Fibroblast of skin of right quadriceps (primary cell): ENCODE measurements at regions not wholly inside any gene's neighbourhood (a gene's known extent, or its start where the extent isn't known, plus 50 kb on each side); places are given as distances from the start of the nearest gene placed in this dataset.
"Not testable (repeated sequence)": the region's sequence is repeated elsewhere in the genome, so short reads cannot be mapped to it uniquely, and the experiment has no call there.

Experiments
- DNase-seq: peaks from one replicate; pipeline ENCODE4 v3.0.0-alpha.2; 2013

DNA sequence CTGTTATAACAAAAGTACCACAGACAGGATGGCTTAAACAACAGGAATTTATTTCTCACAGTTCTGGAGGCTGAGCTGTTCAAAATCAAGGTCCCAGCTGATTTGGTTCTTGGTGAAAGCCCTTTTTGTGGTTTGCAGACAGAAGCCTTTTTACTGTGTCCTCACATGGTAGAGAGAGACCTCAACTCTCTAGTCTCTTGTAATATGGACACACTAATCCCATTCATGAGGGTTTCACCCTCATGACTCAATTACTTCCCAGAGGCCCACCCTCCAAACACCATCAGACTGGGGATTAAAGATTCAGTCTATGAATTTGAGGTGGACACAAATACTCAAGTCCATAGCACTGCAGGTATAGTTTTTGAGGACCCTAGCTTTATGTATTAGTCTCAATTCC lies 97.3 kb upstream of the WIPF3 start:
- not testable (repeated sequence) for DNase-seq

DNA sequence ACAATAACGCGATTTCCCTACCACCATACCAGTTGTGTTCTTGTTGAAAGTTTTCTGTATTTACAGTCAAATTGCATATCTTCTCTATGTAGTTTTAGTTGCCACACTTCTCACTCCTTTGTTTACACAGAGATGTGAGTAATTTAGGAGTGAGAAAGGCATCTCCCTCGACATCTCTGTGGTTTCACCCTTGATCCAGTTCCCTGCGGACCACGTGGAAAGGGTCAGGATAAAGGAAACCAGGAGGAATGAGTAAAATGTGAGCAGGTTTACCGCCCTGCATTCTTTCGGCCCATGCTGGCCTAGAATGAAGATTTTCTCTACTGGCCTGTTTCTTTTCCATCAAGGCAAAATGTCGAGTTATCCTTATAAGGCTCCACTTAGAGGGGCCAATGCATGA lies 83.2 kb upstream of the WIPF3 start:
- peak; percentile 95 for DNase-seq

DNA sequence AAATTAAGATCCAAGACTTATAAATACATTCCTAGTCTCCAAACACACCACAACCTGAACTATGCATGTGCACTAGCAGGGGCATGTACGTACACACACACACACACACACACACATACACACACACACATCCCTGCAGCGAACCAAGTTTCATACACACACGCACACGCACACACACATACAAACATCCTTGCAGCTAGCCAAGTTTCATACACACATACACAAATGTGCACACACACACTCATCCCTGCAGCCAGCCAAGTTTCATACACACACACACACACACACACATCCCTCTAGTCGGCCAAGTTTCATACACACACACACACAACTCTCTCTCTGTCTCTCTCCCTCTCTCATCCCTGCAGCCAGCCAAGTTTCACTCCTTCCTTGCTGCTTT lies 82.7 kb upstream of the WIPF3 start:
- DNase-seq = peak; percentile 56

DNA sequence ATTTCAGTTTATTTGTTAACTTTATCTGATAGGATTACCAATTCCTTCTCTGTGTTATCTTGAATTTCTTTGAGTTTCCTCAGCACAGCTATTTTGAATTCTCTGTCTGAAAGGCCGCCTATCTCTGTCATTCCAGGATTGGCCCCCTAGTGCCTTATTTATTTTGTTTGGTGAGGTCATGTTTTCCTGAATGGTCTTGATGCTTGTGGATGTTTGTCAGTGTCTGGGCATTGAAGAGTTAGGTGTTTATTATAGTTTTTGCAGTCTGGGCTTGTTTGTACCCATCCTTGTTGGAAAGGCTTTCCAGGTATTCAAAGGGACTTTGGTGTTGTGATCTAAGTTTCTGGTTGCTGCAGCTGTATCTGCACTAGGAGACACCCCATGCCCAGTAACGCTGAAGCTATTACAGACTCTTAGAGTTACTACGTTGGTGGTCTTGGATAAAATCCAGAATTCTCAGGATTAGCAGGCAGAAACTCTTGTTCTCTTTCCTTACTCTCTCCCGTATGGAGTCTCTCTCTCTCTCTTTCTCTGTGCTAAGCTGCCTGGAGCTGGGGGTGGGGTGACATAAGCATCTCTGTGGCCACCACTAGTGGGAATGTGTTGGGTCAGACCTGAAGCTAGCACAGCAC lies 76.7 kb upstream of the WIPF3 start:
- peak; percentile 51 for DNase-seq

DNA sequence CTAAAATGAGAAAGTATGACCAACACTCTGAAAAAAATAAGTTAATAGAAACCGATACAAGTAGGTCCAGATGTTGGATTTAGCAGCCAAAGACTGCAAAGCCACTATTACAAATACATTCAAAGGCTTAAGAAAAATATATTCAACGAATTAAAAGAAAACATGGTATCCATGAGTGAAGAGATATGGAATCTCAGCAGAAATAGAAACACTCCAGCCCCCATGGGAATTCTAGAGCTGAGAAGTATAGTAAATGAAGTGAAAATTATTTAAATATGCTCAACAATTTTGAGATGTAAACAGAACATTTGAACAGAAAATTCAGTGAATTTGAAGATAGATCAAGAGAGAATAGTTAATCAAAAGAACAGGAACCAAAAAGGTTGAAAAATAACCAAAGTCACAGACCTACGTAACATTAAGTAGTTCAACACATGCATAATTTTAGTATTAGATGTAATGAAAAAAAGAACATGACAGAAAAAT lies 72.0 kb upstream of the WIPF3 start:
- DNase-seq = no peak

DNA sequence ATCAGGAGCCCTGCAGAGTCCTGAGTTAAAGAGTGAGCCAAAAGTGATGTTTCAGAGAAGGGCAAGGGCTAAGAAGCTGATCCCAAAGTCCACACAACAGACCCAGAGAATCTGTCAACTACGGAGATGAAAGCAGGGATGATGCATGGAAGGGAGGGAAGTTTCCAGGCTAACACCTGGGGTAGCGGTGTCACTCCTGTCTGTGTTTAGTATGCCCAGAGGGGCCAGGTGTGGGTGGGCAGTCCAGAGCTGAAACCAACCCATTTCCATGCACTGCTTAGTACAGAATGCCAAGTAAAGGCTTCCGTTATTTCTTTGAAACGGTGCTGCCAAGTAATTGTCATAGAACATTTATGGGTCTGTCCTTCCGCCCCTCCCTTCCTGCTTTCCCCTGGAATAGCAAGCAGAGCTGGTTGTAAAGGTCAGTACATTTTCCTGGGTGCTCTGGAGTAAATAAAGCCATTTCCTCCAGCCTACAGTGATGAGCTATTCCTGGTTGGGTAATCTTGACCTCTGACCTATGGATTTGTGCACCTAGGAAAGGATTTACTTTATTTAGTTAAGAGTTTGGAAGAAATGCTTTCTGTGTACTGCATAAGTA lies 58.6 kb upstream of the WIPF3 start:
- not testable (repeated sequence) for DNase-seq

DNA sequence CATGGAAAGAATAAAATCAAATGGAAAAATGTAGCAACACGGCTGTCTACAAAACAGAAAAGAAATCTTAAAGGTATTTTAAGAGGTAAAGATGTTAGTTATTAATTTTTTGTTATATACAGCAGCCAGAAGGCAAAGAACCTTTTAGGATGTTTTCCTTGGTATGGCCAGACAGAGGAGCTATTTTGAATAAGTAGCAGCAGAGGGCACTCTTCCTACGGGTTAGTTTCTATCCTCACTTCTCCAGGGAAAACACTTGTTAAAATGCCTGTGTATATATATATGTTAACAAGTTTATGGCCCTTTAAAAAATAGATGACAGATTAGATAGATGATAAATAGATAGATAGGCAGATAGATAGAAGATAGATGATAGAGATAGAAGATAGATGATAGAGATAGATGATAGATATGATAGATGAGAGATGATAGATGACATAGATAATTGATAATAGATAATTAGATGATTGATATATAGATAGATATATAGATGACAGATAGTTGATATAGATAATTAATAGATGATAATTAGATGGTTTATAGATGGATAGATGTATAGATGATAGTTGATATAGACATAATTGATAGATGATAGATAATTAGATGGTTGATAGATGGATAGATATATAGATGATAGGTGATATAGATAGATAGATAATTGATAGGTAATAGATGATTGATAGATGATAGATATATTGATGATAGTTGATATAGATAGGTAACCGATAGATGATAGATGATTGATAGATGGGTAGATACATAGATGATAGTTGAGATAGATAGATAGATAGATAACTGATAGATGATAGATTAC lies 57.8 kb upstream of the WIPF3 start:
- peak; percentile 38 for DNase-seq

DNA sequence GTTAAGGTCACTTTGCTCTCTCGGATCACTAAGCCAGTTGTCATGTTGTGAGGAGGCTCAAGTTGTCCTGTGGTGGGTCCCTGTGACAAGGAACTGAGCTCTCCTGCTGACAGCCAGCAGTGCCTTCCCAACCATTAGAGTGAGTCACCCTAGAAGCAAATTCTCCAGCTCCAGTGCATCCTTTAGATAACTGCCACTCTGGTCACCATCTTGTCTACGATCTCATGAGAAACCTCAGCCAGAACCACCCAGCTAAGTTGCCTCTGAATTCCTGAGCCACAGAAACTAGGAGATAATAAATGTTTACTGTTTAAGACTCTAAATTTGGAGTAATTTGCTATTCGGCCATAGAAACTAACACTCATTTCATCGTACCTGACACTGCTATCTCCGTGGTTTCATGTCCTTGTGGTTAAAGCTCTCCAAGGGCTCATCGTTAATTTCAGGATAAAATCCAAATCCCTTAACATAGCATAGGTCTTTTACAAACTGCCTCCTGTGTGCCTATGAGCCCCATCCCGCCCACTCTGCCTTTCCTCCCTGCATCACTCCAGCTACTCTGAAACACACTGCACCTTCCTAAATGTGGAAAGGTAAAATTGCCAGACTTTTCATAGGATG lies 56.5 kb upstream of the WIPF3 start:
- DNase-seq = no peak

DNA sequence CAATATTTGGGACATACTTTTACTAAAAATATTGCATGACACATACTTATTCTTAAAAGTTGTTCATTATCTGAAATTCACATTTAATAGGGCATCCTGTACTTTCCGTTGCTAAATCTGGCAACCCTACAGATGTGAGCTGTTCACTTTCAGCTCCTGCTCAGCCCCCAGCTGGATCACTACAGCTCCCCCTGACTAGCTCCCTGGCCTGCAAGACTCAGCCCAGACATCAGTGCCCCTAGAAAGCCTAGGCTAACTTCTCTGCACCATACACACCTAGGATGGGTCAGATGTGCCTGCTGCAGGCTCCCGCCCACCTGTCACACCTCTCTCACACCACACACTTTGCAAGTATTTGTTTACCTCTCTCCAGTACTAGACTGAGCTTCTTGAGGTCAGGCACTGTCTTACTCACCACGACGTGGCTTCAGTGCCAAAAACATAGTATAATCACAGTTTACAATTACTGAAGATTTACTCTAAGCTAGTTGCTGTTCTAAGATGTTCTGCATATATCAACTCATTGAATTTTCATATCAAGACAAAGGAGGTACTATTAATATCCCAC lies 55.9 kb upstream of the WIPF3 start:
- not testable (repeated sequence) for DNase-seq

DNA sequence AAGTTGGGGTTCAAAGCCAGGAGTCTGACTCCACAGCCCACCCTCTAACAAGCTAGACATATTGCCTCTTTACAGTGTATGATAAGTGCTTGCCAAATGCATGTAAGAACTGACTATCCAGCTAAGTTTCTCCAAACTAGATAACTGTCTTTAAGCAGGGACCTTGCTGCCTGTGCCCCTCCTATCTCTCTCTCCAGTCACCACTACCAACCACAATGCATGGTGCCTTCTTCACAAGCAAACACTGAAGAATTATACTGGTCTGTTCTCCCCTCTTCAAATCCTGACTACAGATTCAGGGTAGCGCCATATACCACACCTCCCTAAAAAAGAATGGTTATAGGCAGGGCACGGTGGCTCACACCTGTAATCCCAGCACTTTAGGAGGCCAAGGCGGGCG lies 55.3 kb upstream of the WIPF3 start:
- DNase-seq = not testable (repeated sequence)

DNA sequence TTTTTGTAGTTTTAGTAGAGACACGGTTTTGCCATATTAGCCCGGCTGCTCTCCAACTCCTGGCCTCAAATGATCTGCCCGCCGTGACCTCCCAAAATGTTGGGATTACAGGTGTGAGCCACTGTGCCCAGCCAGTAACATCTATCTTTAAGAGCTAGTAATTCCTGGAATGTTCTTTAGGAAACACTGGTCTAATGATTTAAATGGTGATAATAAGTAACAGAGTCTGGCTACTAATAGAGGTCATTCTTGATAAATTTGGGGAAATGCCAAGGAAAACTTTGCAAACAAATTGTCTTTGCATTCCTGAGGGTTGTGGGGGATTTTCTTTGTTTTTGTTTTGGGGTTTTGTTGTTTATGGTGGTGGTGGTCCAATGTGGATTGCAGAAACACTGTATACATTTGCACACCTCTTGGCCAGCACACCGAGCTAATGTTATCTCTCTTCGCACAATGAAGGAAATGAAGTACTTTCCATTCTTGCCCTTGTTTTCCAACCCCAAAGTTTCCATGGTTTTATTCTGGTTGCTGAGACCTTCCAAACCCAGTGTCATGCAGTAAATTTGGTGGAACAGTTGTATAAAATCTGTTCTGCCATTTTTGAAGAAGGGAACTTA lies 51.3 kb upstream of the WIPF3 start:
- DNase-seq = no peak
